ENCODE measurements at regions not wholly inside any gene's neighbourhood (a gene's known extent, or its start where the extent isn't known, plus 50 kb on each side); places are given as distances from the start of the nearest gene placed in this dataset.

DNA sequence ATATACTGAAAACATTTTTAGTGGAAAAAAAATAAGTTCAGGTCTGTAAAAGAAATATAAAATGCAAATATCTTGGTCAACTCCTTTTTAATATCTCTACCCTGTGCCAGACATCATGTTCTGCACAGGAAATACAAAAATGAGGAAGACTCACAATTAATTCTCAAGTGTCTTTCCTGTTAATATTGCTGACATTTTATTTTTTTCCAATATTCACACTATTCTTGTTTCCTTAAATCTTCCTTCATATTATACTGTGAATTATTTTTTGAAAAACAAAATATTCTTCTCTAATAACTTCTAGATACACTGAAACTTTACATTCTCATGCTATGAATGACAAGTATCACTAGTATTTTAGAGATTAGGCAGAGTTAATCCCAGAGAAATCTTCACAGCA lies 334.7 kb upstream of the FTMT start:
- no peak for DNase-seq (ENCODE audit: low spot score)
- no peak for TF ChIP-seq CTCF (IDR thresholded peaks at IDR 0.05; ENCODE audit: extremely low read depth, missing control alignments)

GRCh38 chr5:121525706-121526105 lies 326.0 kb upstream of the FTMT start:
- TF ChIP-seq CTCF (IDR thresholded peaks at IDR 0.05; ENCODE audit: extremely low read depth, missing control alignments), result no peak
- DNase-seq (ENCODE audit: low spot score), result no peak

DNA sequence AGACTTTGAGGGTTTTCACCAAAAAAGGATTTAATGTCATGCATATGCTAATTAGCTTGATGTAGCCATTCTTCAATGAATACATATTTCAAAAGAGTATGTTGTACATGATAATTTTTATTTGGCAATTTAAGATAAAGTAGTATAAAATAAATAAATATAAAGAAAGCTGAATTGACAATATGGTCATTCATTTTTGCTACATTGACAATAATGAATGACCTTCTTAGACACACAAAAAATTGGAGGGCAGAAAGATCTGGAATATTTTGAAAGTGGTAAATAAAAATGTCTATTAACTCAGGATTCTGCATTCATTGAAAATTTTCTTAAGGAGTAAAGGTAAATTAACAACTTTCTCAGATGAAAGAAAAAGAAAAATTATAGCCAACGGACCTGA lies 324.8 kb upstream of the FTMT start:
- no peak for DNase-seq (ENCODE audit: low spot score)
- TF ChIP-seq CTCF (IDR thresholded peaks at IDR 0.05; ENCODE audit: extremely low read depth, missing control alignments), result no peak

DNA sequence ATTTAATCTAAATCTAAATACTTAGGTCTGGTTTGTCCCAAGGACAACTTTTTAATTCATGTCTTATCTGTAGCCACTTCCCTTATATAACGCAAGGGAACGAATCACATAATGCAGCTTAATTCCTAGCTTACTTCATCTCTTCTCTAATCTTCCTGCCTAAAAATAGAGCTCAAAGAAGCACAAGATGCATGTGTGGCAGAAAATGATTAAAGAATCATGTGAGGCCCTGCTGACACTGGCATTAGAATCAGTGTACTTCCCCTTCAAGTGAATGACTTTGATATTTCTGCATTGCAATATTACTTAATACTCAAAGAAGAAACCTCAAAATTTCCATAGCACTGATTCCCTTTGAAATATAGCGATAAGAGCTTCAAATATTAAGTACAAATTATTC lies 317.9 kb upstream of the FTMT start:
- TF ChIP-seq CTCF (IDR thresholded peaks at IDR 0.05; ENCODE audit: extremely low read depth, missing control alignments), result no peak
- no peak for DNase-seq (ENCODE audit: low spot score)

GRCh38 chr5:121550989-121551388 lies 300.7 kb upstream of the FTMT start:
- TF ChIP-seq CTCF (IDR thresholded peaks at IDR 0.05; ENCODE audit: extremely low read depth, missing control alignments), result no peak
- no peak for DNase-seq (ENCODE audit: low spot score)

DNA sequence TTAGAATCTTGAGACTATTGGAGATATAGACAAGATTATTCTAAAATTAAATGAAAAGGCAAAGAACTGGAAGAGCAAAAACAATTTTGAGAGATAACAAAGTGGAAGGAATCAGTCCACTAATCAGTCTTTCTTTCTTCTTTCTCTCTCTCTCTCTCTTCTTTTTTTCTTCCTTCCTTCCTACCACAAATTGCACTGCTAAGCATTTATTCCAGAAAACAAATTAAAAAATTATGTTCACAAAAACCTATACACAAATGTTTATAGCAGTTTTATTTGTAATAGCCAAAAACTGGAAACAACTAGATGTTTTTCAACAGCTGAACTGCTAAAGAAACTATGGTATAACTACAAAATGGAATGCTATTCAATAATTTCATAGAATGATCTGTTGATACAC lies 291.9 kb upstream of the FTMT start:
- DNase-seq (ENCODE audit: low spot score), result no peak
- TF ChIP-seq CTCF (IDR thresholded peaks at IDR 0.05; ENCODE audit: extremely low read depth, missing control alignments), result no peak

- no peak for TF ChIP-seq CTCF (IDR thresholded peaks at IDR 0.05; ENCODE audit: extremely low read depth, missing control alignments)
- DNase-seq (ENCODE audit: low spot score), result no peak
Measured at GRCh38 chr5:121572061-121572460, 279.6 kb upstream of the FTMT start.

All from GM20000 (cell line).